NT2/D1 (cell line): ENCODE measurements at regions not wholly inside any gene's neighbourhood (a gene's known extent, or its start where the extent isn't known, plus 50 kb on each side); places are given as distances from the start of the nearest gene placed in this dataset.
A peak's percentile ranks its signal among the peaks of the same experiment; 100 is the strongest.
"Not testable (repeated sequence)": the region's sequence is repeated elsewhere in the genome, so short reads cannot be mapped to it uniquely, and the experiment has no call there.

Experiments used
- DNase-seq: peaks from one replicate; pipeline ENCODE4 v3.0.0-alpha.2; 2011; ENCODE audit warnings: low read depth, low spot score
- H3K27me3 ChIP-seq: 2 replicates; pipeline ENCODE4 v1.6.0; 2011; ENCODE audit warnings: mild to moderate bottlenecking; ENCODE audit not compliant: insufficient read length, insufficient read depth
- H3K36me3 ChIP-seq: 2 replicates; pipeline ENCODE4 v1.6.1; 2011; ENCODE audit warnings: mild to moderate bottlenecking, low read length, mixed read lengths; ENCODE audit not compliant: insufficient read depth, insufficient read length
- H3K4me1 ChIP-seq: 2 replicates; pipeline ENCODE4 v1.5.1; 2011; ENCODE audit not compliant: insufficient read depth, insufficient read length
- H3K4me3 ChIP-seq: 2 replicates; pipeline ENCODE4 v1.5.1; 2011; ENCODE audit warnings: low read depth; ENCODE audit not compliant: insufficient read length
- H3K9ac ChIP-seq: 2 replicates; pipeline ENCODE4 v1.6.0; 2011; ENCODE audit warnings: low read depth; ENCODE audit not compliant: insufficient read length
- H3K9me3 ChIP-seq: 2 replicates; pipeline ENCODE4 v1.5.1; 2011; ENCODE audit warnings: mild to moderate bottlenecking, low read length; ENCODE audit not compliant: insufficient read depth
- YY1 ChIP-seq: IDR thresholded peaks from 2 replicates; pipeline ENCODE4 v1.6.1; 2011; ENCODE audit not compliant: insufficient read length, insufficient read depth

GRCh38 chr9:40999952-41000700 lies 128.4 kb downstream of the FOXD4L6 start:
- H3K9me3 ChIP-seq, H3K36me3 ChIP-seq, H3K4me1 ChIP-seq, H3K9ac ChIP-seq, H3K27me3 ChIP-seq, DNase-seq, H3K4me3 ChIP-seq: not testable (repeated sequence)

GRCh38 chr9:40995490-40995889 lies 133.0 kb downstream of the FOXD4L6 start:
- not testable (repeated sequence) for H3K9ac ChIP-seq, DNase-seq, H3K4me1 ChIP-seq, H3K27me3 ChIP-seq, H3K36me3 ChIP-seq, H3K9me3 ChIP-seq, H3K4me3 ChIP-seq

GRCh38 chr9:40993842-40994241 lies 134.6 kb downstream of the FOXD4L6 start:
- not testable (repeated sequence) for H3K36me3 ChIP-seq, H3K4me1 ChIP-seq, H3K9ac ChIP-seq, H3K27me3 ChIP-seq, H3K4me3 ChIP-seq, H3K9me3 ChIP-seq, DNase-seq

GRCh38 chr9:40993375-40993774 lies 135.1 kb downstream of the FOXD4L6 start:
- not testable (repeated sequence) for H3K9me3 ChIP-seq, H3K9ac ChIP-seq, H3K4me3 ChIP-seq, H3K4me1 ChIP-seq, DNase-seq, H3K27me3 ChIP-seq, H3K36me3 ChIP-seq

GRCh38 chr9:40992472-40992821 lies 136.0 kb downstream of the FOXD4L6 start:
- DNase-seq, result peak; percentile 9
- not testable (repeated sequence) for H3K27me3 ChIP-seq, H3K36me3 ChIP-seq, H3K9me3 ChIP-seq, H3K4me1 ChIP-seq
- H3K9ac ChIP-seq, result peak overlapping the region; percentile 93
- H3K4me3 ChIP-seq, result peak overlapping the region; percentile 84

GRCh38 chr9:40991741-40992471 lies 136.6 kb downstream of the FOXD4L6 start:
- peak; percentile 36 for TF ChIP-seq YY1
- H3K27me3 ChIP-seq, H3K36me3 ChIP-seq, H3K9me3 ChIP-seq, H3K4me1 ChIP-seq: not testable (repeated sequence)
- Histone ChIP-seq H3K9ac (peak overlapping the region; percentile 93), H3K4me3 (peak overlapping the region; percentile 84)
- peak; percentile 97 for DNase-seq

GRCh38 chr9:40991100-40991740 lies 137.3 kb downstream of the FOXD4L6 start:
- not testable (repeated sequence) for DNase-seq, H3K4me1 ChIP-seq, H3K9me3 ChIP-seq, H3K27me3 ChIP-seq, H3K36me3 ChIP-seq
- Histone ChIP-seq H3K9ac (peak overlapping the region; percentile 93), H3K4me3 (peak overlapping the region; percentile 84)

GRCh38 chr9:40986332-40986731 lies 142.1 kb downstream of the FOXD4L6 start:
- H3K9me3 ChIP-seq, H3K36me3 ChIP-seq, H3K4me1 ChIP-seq, H3K27me3 ChIP-seq, H3K4me3 ChIP-seq, H3K9ac ChIP-seq, DNase-seq: not testable (repeated sequence)

- not testable (repeated sequence) for H3K4me1 ChIP-seq, H3K9ac ChIP-seq, H3K4me3 ChIP-seq, H3K9me3 ChIP-seq, H3K27me3 ChIP-seq, H3K36me3 ChIP-seq, DNase-seq
These were observed 153.1 kb downstream of the FOXD4L6 start for GRCh38 chr9:40975351-40975750.

GRCh38 chr9:40974912-40975311 lies 153.6 kb downstream of the FOXD4L6 start:
- DNase-seq, H3K4me1 ChIP-seq, H3K4me3 ChIP-seq, H3K36me3 ChIP-seq, H3K9ac ChIP-seq, H3K27me3 ChIP-seq, H3K9me3 ChIP-seq: not testable (repeated sequence)

- not testable (repeated sequence) for H3K9me3 ChIP-seq, H3K4me1 ChIP-seq, H3K4me3 ChIP-seq, H3K36me3 ChIP-seq, H3K27me3 ChIP-seq, H3K9ac ChIP-seq, DNase-seq
These were observed 156.7 kb downstream of the FOXD4L6 start for GRCh38 chr9:40971773-40972172.

- not testable (repeated sequence) for H3K9me3 ChIP-seq, H3K9ac ChIP-seq, H3K4me3 ChIP-seq, H3K4me1 ChIP-seq, DNase-seq, H3K36me3 ChIP-seq, H3K27me3 ChIP-seq
These were observed 158.1 kb downstream of the FOXD4L6 start for GRCh38 chr9:40970340-40970739.
